OCI-LY7 (cell line): ENCODE measurements at regions not wholly inside any gene's neighbourhood (a gene's known extent, or its start where the extent isn't known, plus 50 kb on each side); places are given as distances from the start of the nearest gene placed in this dataset.
"Not testable (repeated sequence)": the region's sequence is repeated elsewhere in the genome, so short reads cannot be mapped to it uniquely, and the experiment has no call there.

ENCODE experiments used
- BruUV-seq: library from RNA; stranded (reverse); fragments of 400-500 nt; replicated peaks from 2 replicates; lab custom pipeline; 2021; lab: Mats Ljungman, UMichigan
- CTCF ChIA-PET: fragments of 300-600 bp; sonication (Branson Sonifier 250); formaldehyde crosslinking; loops from one replicate; lab custom pipeline; 2022; ENCODE audit warnings: antibody characterized with exemption; ENCODE audit not compliant: unreplicated experiment; lab: Charles Lee
- POLR2A ChIA-PET: fragments of 300-600 bp; sonication (Branson Sonifier 250); formaldehyde crosslinking; loops from one replicate; lab custom pipeline; 2022; ENCODE audit warnings: antibody characterized with exemption; lab: Charles Lee
- DNase-seq: peaks from one replicate; pipeline ENCODE4 v3.0.0-alpha.2; 2015; ENCODE audit warnings: low spot score
- H2AFZ ChIP-seq: fragments of 200-600 bp; sonication (generic), shearing (Covaris generic); 2 replicates; pipeline ENCODE4 v1.6.1; 2014; ENCODE audit warnings: mild to moderate bottlenecking, antibody characterized with exemption, low read length, moderate library complexity
- H3K27ac ChIP-seq: fragments of 200-600 bp; sonication (generic); 2 replicates; pipeline ENCODE4 v1.5.1; 2014; ENCODE audit warnings: mixed run types, low read depth, mild to moderate bottlenecking, moderate library complexity, low read length, inconsistent platforms; ENCODE audit not compliant: poor library complexity, severe bottlenecking
- H3K36me3 ChIP-seq: fragments of 200-600 bp; sonication (generic); 2 replicates; pipeline ENCODE4 v1.6.1; 2014; ENCODE audit warnings: mild to moderate bottlenecking, antibody characterized with exemption, low read length, moderate library complexity, mixed read lengths; ENCODE audit not compliant: insufficient read depth
- H3K4me1 ChIP-seq: fragments of 200-600 bp; sonication (generic); 2 replicates; pipeline ENCODE4 v1.5.1; 2014; ENCODE audit warnings: mild to moderate bottlenecking, low read length; ENCODE audit not compliant: insufficient read depth, poor library complexity, severe bottlenecking
- H3K4me2 ChIP-seq: fragments of 200-600 bp; sonication (generic); 2 replicates; pipeline ENCODE4 v1.6.1; 2014; ENCODE audit warnings: mild to moderate bottlenecking, low read length
- H3K4me3 ChIP-seq: fragments of 200-600 bp; sonication (generic); 2 replicates; pipeline ENCODE4 v1.5.1; 2014; ENCODE audit warnings: mild to moderate bottlenecking, low read depth, low read length; ENCODE audit not compliant: poor library complexity, severe bottlenecking
- H3K79me2 ChIP-seq: fragments of 200-600 bp; sonication (generic); 2 replicates; pipeline ENCODE4 v1.6.1; 2016; ENCODE audit warnings: low read depth, mild to moderate bottlenecking, low read length, moderate library complexity, mixed read lengths; ENCODE audit not compliant: insufficient read depth
- H3K9me2 ChIP-seq: fragments of 200-600 bp; sonication (generic); 2 replicates; pipeline ENCODE4 v1.6.1; 2016; ENCODE audit warnings: mild to moderate bottlenecking, low read length, mixed read lengths; ENCODE audit not compliant: insufficient read depth
- H3K9me3 ChIP-seq: fragments of 200-600 bp; sonication (generic); 2 replicates; pipeline ENCODE4 v1.6.1; 2014; ENCODE audit warnings: mild to moderate bottlenecking, mixed run types, low read length, mixed read lengths
- H4K20me1 ChIP-seq: fragments of 200-600 bp; sonication (generic); 2 replicates; pipeline ENCODE4 v1.6.1; 2014; ENCODE audit warnings: mild to moderate bottlenecking, antibody characterized with exemption, low read length, moderate library complexity, mixed read lengths; ENCODE audit not compliant: insufficient read depth
- CTCF ChIP-seq: fragments of 200-600 bp; sonication (generic); conservative IDR thresholded peaks from 2 replicates; pipeline ENCODE4 v1.5.1; 2014; ENCODE audit warnings: mild to moderate bottlenecking, antibody characterized with exemption, low read length, moderate library complexity, mixed read lengths
- EZH2phosphoT487 ChIP-seq: fragments of 200-600 bp; sonication (generic); IDR thresholded peaks from 2 replicates; pipeline ENCODE4 v1.6.1; 2018; ENCODE audit warnings: low read depth, borderline replicate concordance, mild to moderate bottlenecking, mixed run types, antibody characterized with exemption, low read length, moderate library complexity, mixed read lengths
- intact Hi-C: fragments of 100-400 bp; cut with micrococcal nuclease; formaldehyde crosslinking; loops from one replicate; pipeline ENCODE4 v1.10.0; 2022; ENCODE audit not compliant: unreplicated experiment

- 0 out of 2 replicates have a peak, but pooled peaks cover 11% of the 10 kb centered on the region for H3K9me3 ChIP-seq
- H3K4me2 ChIP-seq: no peak overlapping the region
- no peak overlapping the region for H3K4me3 ChIP-seq
- BruUV-seq: no TSS peak
- H3K79me2 ChIP-seq: no peaks in the 10 kb centered on the region
- no peak for DNase-seq
- CTCF ChIA-PET: no interaction called here
- TF ChIP-seq EZH2phosphoT487: no peak
- no peak for TF ChIP-seq CTCF
- no peak overlapping the region for H2AFZ ChIP-seq
- intact Hi-C loops: no loop called here
- H4K20me1 ChIP-seq: no peaks in the 10 kb centered on the region
- no peaks in the 10 kb centered on the region for H3K36me3 ChIP-seq
- no peak overlapping the region for H3K27ac ChIP-seq
- POLR2A ChIA-PET: no interaction called here
- H3K9me2 ChIP-seq: no peaks in the 10 kb centered on the region
- H3K4me1 ChIP-seq: no peaks in the 10 kb centered on the region
Measured at GRCh38 chr2:76178610-76179009, 467.9 kb upstream of the GCFC2 start.

GRCh38 chr2:76175295-76175694 is 464.6 kb upstream of the GCFC2 start:
- TF ChIP-seq CTCF: no peak
- TF ChIP-seq EZH2phosphoT487: no peak
- intact Hi-C loops: no loop called here
- CTCF ChIA-PET: no interaction called here

GRCh38 chr2:76174505-76174904 is 463.8 kb upstream of the GCFC2 start:
- DNase-seq: no peak
- Histone ChIP-seq H4K20me1 (no peaks in the 10 kb centered on the region), H3K9me2 (no peaks in the 10 kb centered on the region), H3K4me2 (no peak overlapping the region), H3K27ac (no peak overlapping the region), H3K9me3 (0 out of 2 replicates have a peak, but pooled peaks cover 6% of the 10 kb centered on the region), H3K79me2 (no peaks in the 10 kb centered on the region), H3K4me3 (no peak overlapping the region), H3K36me3 (no peaks in the 10 kb centered on the region), H3K4me1 (no peaks in the 10 kb centered on the region), H2AFZ (no peak overlapping the region)
- ChIA-PET CTCF (no interaction called here), POLR2A (no interaction called here)
- intact Hi-C loops: no loop called here
- no TSS peak for BruUV-seq
- TF ChIP-seq CTCF (no peak), EZH2phosphoT487 (no peak)

More at GRCh38 chr2:76175295-76175694, 464.6 kb upstream of the GCFC2 start:
- POLR2A ChIA-PET: no interaction called here
- H3K9me3 ChIP-seq: 0 out of 2 replicates have a peak, but pooled peaks cover 11% of the 10 kb centered on the region
- H3K36me3 ChIP-seq: no peaks in the 10 kb centered on the region
- no peaks in the 10 kb centered on the region for H3K9me2 ChIP-seq
- H3K79me2 ChIP-seq: no peaks in the 10 kb centered on the region
- BruUV-seq: no TSS peak
- no peaks in the 10 kb centered on the region for H4K20me1 ChIP-seq
- H3K27ac ChIP-seq: no peak overlapping the region
- no peak overlapping the region for H2AFZ ChIP-seq
- H3K4me2 ChIP-seq: no peak overlapping the region
- H3K4me3 ChIP-seq: no peak overlapping the region
- DNase-seq: no peak
- no peaks in the 10 kb centered on the region for H3K4me1 ChIP-seq

GRCh38 chr2:76173206-76173605 is 462.5 kb upstream of the GCFC2 start:
- H3K9me2 ChIP-seq, H3K27ac ChIP-seq, BruUV-seq, CTCF ChIA-PET, H3K9me3 ChIP-seq, H3K4me2 ChIP-seq, H3K79me2 ChIP-seq, H2AFZ ChIP-seq, H3K4me3 ChIP-seq, H3K4me1 ChIP-seq, DNase-seq, H4K20me1 ChIP-seq, H3K36me3 ChIP-seq, POLR2A ChIA-PET, intact Hi-C loops: not testable (repeated sequence)
